Neural crest cell (in vitro differentiated cells): ENCODE measurements at regions not wholly inside any gene's neighbourhood (a gene's known extent, or its start where the extent isn't known, plus 50 kb on each side); places are given as distances from the start of the nearest gene placed in this dataset.
A peak's percentile ranks its signal among the peaks of the same experiment; 100 is the strongest.

ENCODE experiments used
- DNase-seq: peaks from one replicate; pipeline ENCODE4 v3.0.0; 2021; ENCODE audit warnings: low read depth, mixed read lengths, low spot score
- H3K27ac Mint-ChIP-seq: one replicate; pipeline ENCODE4 v1.8.0; 2021; ENCODE audit warnings: mild to moderate bottlenecking, mixed read lengths; ENCODE audit not compliant: unreplicated experiment
- H3K27me3 Mint-ChIP-seq: 2 replicates; pipeline ENCODE4 v1.8.0; 2021; ENCODE audit warnings: low read depth, mild to moderate bottlenecking, mixed read lengths
- H3K36me3 Mint-ChIP-seq: 2 replicates; pipeline ENCODE4 v1.8.0; 2021; ENCODE audit warnings: low read depth, mild to moderate bottlenecking, mixed read lengths
- H3K4me1 Mint-ChIP-seq: 2 replicates; pipeline ENCODE4 v1.8.0; 2021; ENCODE audit warnings: mixed read lengths
- H3K4me3 Mint-ChIP-seq: one replicate; pipeline ENCODE4 v1.8.0; 2021; ENCODE audit warnings: mild to moderate bottlenecking, mixed read lengths
- H3K9me3 Mint-ChIP-seq: 2 replicates; pipeline ENCODE4 v1.8.0; 2021; ENCODE audit warnings: mixed read lengths
- TF ChIP-seq, protein P1 (sequence below): fragments of 200-600 bp; sonication (generic); conservative IDR thresholded peaks from 2 replicates; pipeline ENCODE4 v1.5.0; 2021; ENCODE audit warnings: antibody characterized with exemption, mild to moderate bottlenecking

DNA sequence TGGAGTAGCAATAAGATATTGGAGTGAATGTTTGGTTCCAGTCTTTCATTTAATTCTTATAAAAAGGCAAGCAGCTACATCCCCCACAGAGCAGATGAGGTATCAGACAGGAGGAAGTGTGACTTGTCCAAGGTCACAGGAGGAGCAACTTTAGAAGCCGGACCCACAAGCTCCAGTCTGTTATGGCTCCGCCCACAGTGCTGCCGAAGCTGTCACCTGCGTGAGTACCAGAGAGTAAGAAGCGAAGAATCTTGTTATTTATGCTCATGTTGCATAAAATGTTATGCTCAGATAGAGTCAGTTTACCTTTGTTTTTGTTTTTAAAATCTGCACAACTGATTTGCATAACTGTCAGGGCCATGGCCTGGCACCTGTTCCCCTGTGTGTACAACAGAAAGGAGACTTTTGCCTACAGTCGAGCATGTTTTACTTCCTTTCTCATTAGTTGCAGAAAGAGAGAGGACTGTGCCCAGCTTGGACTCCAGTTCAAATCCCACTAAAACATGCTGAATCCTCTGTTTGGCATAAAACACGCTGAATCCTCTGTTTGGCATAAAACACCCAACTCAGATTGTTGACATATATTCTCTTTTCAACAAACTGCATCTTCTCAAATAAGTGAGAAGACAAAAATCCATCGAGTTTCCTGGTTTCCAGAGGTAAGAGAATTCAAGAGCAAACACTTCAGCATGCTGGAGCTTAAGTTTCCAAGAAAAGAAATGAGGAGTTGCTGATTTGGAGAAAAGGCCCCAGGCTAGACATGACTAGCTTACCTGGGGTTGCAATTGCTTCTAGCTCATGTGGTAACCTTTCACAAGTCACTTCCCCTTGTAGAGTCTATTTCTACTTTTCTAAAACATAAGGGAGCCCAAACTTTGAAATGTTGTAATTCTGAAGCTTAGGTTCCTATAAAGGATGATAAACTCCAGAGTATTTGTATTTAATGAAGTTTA, 409.8 kb upstream of the ZMIZ1 start:
- Mint-ChIP-seq H3K36me3 (no peaks in the 10 kb centered on the region), H3K9me3 (no peaks in the 10 kb centered on the region), H3K4me1 (peaks cover 14% of the 10 kb centered on the region), H3K4me3 (no peak overlapping the region), H3K27me3 (no peaks in the 10 kb centered on the region), H3K27ac (no peak overlapping the region)
- DNase-seq: no peak
- TF ChIP-seq, protein P1, sequence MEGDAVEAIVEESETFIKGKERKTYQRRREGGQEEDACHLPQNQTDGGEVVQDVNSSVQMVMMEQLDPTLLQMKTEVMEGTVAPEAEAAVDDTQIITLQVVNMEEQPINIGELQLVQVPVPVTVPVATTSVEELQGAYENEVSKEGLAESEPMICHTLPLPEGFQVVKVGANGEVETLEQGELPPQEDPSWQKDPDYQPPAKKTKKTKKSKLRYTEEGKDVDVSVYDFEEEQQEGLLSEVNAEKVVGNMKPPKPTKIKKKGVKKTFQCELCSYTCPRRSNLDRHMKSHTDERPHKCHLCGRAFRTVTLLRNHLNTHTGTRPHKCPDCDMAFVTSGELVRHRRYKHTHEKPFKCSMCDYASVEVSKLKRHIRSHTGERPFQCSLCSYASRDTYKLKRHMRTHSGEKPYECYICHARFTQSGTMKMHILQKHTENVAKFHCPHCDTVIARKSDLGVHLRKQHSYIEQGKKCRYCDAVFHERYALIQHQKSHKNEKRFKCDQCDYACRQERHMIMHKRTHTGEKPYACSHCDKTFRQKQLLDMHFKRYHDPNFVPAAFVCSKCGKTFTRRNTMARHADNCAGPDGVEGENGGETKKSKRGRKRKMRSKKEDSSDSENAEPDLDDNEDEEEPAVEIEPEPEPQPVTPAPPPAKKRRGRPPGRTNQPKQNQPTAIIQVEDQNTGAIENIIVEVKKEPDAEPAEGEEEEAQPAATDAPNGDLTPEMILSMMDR: no peak

DNA sequence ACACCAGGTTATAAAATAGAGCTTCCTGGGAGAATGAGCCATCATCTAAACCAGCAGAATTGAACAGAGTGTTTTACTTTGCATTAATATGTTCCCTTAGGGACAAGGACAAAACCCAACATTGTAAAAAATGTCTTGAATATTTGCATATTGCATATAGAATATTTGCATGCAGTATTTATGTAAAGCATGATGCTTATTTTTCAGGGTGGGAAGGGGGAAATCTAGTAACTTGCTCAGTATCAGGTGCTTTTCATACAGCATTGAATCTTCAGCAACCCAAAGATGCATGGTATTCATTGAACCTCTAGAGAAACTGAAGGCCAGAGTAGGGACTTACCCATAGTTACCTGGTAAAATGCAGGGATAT, 409.2 kb upstream of the ZMIZ1 start:
- TF ChIP-seq, protein P1: no peak
- peaks cover 8% of the 10 kb centered on the region for H3K4me1 Mint-ChIP-seq
- DNase-seq: no peak
- H3K27ac Mint-ChIP-seq: no peak overlapping the region
- no peaks in the 10 kb centered on the region for H3K36me3 Mint-ChIP-seq
- H3K27me3 Mint-ChIP-seq: no peaks in the 10 kb centered on the region
- H3K9me3 Mint-ChIP-seq: no peaks in the 10 kb centered on the region
- no peak overlapping the region for H3K4me3 Mint-ChIP-seq

DNA sequence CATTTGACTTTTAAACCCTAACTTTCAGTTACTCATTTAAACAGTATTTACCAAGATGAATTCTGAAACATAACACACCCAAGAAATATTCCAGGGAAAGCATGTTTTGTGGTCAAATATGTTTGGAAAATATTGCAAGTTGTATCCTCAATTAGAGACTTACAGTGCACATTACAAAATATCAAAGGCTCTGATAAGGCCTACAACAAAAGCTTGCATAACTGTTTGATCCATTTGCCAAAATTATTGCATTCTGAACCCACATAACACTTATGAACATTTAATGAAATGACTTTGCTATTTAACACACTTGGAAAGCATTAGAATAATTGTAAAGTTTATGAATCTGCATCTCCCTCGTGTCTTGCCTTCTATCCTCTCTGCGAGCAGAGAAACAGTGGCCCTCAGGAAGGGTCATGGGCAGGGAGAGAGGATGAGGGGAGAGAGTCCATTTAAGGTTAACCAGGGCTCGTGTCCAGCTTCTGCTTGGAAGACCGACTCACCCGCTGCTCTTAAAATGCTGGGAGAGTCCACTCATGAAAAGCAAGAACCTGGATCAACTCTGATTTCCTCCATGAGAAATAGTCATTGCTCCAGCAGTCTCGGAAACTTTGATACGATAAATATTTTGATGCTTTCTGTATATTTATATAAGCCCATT, 408.2 kb upstream of the ZMIZ1 start:
- TF ChIP-seq, protein P1: no peak
- no peaks in the 10 kb centered on the region for H3K27me3 Mint-ChIP-seq
- H3K36me3 Mint-ChIP-seq: no peaks in the 10 kb centered on the region

DNA sequence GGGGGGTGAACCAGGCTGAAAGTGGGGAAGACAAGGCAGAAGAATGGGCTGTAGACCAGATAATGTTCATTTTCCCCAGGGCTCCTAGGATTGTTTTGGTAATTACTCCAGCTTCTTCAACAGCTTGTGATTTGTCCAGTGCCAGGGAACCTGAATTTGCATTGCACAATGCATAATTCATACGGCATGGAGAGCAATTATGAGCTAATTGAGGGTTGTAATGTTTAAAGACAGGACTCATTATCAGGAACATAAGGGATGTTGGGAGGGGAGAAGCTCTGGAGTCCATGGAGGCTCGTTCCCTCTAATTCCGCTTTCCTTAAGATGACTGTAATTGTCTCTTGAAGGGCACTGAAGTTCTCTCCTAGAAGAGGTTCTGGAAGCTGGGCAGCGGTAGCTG, 405.0 kb upstream of the ZMIZ1 start:
- Mint-ChIP-seq H3K27ac (no peak overlapping the region), H3K36me3 (peaks cover 6% of the 10 kb centered on the region), H3K4me1 (peaks cover 5% of the 10 kb centered on the region), H3K9me3 (peaks cover 16% of the 10 kb centered on the region), H3K27me3 (no peaks in the 10 kb centered on the region), H3K4me3 (no peak overlapping the region)
- TF ChIP-seq, protein P1: no peak
- DNase-seq: no peak

More for the DNA sequence above, 408.2 kb upstream of the ZMIZ1 start:
- Mint-ChIP-seq H3K9me3 (peaks cover 3% of the 10 kb centered on the region), H3K4me1 (peaks cover 5% of the 10 kb centered on the region), H3K27ac (no peak overlapping the region), H3K4me3 (no peak overlapping the region)
- no peak for DNase-seq

GRCh38 chr10:78664929-78665553, 403.7 kb upstream of the ZMIZ1 start:
- DNase-seq: no peak
- Mint-ChIP-seq H3K36me3 (peaks cover 6% of the 10 kb centered on the region), H3K4me3 (no peak overlapping the region), H3K9me3 (peaks cover 16% of the 10 kb centered on the region), H3K27me3 (no peaks in the 10 kb centered on the region), H3K4me1 (peaks cover 5% of the 10 kb centered on the region), H3K27ac (no peak overlapping the region)
- TF ChIP-seq, protein P1: peak; percentile 66
